ENCODE measurements at regions not wholly inside any gene's neighbourhood (a gene's known extent, or its start where the extent isn't known, plus 50 kb on each side); places are given as distances from the start of the nearest gene placed in this dataset.

GRCh38 chr3:182385356-182385755, 407.9 kb upstream of the ATP11B start:
- H3K27ac ChIP-seq (ENCODE audit: insufficient read depth in 1 of 2, low read depth in 1 of 2, low read length in 2 of 2, poor library complexity in 1 of 2, severe bottlenecking in 2 of 2), result no peak overlapping the region
- 100% methylated on average over 1 of the region's 2 CpGs for WGBS (ENCODE audit: insufficient coverage)
- POLR2A ChIA-PET, result no interaction called here
- H3K36me3 ChIP-seq (ENCODE audit: control insufficient read depth in 4 of 4, insufficient read depth in 4 of 4, low read length in 3 of 4), result no peaks in the 10 kb centered on the region
- no peak overlapping the region for H3K4me3 ChIP-seq (ENCODE audit: control insufficient read depth in 1 of 7, extremely low read depth in 1 of 7, insufficient read depth in 4 of 7, low read depth in 2 of 7, low read length in 6 of 7)
- no peaks in the 10 kb centered on the region for H3K9me3 ChIP-seq (ENCODE audit: control extremely low read depth in 1 of 5, control insufficient read depth in 4 of 5, insufficient read depth in 2 of 5, low read depth in 1 of 5, low read length in 4 of 5)
- DNase-seq, result no peak
- CTCF ChIA-PET, result no interaction called here
- H3K4me1 ChIP-seq (ENCODE audit: control extremely low read depth in 1 of 4, control insufficient read depth in 4 of 4, insufficient read depth in 4 of 4, low read length in 3 of 4), result peaks cover 0 to 10% (median 8%) of the 10 kb centered on the region in 4 experiments
- H3K27me3 ChIP-seq (replicated peaks in 2 of 5; ENCODE audit: control insufficient read depth in 4 of 5, insufficient read depth in 5 of 5, low read length in 4 of 5), result no peaks in the 10 kb centered on the region

DNA sequence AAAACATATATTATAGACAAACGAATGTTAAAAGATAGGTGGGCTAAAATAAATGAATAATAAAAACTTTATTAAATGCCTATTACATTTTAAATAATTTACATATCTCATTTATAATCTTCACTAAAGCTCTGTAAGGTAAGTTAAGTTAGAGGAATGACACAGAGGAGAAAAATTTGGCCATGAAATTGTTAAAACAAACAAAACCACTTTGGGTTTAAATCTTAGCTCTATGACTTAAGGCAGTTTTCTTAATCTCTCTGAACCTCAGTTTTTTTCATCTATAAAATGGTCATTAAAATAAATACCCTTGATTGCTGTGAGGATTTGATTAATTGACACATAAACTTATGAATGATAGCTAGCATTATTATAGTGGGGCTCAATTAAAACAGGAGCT, 404.8 kb upstream of the ATP11B start:
- WGBS (ENCODE audit: insufficient coverage), result no CpG with 5 or more reads among the region's 1 CpG
- ChIA-PET POLR2A (no interaction called here), CTCF (no interaction called here)
- Histone ChIP-seq H3K9me3 (ENCODE audit: control extremely low read depth in 1 of 5, control insufficient read depth in 4 of 5, insufficient read depth in 2 of 5, low read depth in 1 of 5, low read length in 4 of 5) (no peaks in the 10 kb centered on the region), H3K36me3 (ENCODE audit: control insufficient read depth in 4 of 4, insufficient read depth in 4 of 4, low read length in 3 of 4) (no peaks in the 10 kb centered on the region), H3K4me3 (ENCODE audit: control insufficient read depth in 1 of 7, extremely low read depth in 1 of 7, insufficient read depth in 4 of 7, low read depth in 2 of 7, low read length in 6 of 7) (no peak overlapping the region), H3K27me3 (replicated peaks in 2 of 5; ENCODE audit: control insufficient read depth in 4 of 5, insufficient read depth in 5 of 5, low read length in 4 of 5) (no peaks in the 10 kb centered on the region), H3K27ac (ENCODE audit: insufficient read depth in 1 of 2, low read depth in 1 of 2, low read length in 2 of 2, poor library complexity in 1 of 2, severe bottlenecking in 2 of 2) (no peak overlapping the region), H3K4me1 (ENCODE audit: control extremely low read depth in 1 of 4, control insufficient read depth in 4 of 4, insufficient read depth in 4 of 4, low read length in 3 of 4) (peaks cover 0 to 8% (median 7%) of the 10 kb centered on the region in 4 experiments)
- DNase-seq, result no peak

DNA sequence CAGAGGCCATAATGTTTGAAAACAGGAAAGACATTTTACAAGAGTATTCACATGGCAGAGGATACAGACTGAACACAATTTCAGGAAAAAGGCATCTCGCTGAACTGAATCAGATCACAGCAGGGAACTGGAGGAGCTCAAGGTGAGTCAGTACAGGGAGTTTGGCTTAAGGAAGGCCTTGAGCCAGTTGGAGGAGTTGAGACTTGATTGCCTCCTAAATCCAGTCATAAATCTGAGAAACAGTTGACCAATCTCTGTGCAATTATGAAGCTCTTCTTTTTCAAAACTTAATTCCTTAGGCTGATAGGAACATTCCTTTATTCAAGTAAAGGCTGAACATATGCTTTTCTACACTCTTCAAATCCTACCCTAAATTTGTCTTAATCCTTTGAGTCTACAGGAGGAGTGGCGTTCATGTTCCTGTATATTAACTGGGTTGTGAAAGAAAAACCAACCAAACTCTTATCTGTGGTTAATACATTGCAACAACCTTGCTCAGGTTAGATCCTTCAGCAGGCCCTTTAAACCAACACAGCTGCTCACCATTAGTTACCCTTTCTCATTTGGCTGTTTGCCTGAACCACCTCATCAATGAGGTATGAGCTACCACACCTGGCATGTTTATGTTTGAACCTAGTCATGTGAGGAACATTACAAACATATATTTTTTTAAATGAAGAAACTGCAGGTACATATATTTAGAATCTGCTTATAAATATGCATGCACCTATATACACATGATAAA, 404.1 kb upstream of the ATP11B start:
- Histone ChIP-seq H3K36me3 (ENCODE audit: control insufficient read depth in 4 of 4, insufficient read depth in 4 of 4, low read length in 3 of 4) (no peaks in the 10 kb centered on the region), H3K27me3 (replicated peaks in 2 of 5; ENCODE audit: control insufficient read depth in 4 of 5, insufficient read depth in 5 of 5, low read length in 4 of 5) (no peaks in the 10 kb centered on the region), H3K27ac (ENCODE audit: insufficient read depth in 1 of 2, low read depth in 1 of 2, low read length in 2 of 2, poor library complexity in 1 of 2, severe bottlenecking in 2 of 2) (no peak overlapping the region), H3K4me3 (ENCODE audit: control insufficient read depth in 1 of 7, extremely low read depth in 1 of 7, insufficient read depth in 4 of 7, low read depth in 2 of 7, low read length in 6 of 7) (no peak overlapping the region), H3K9me3 (ENCODE audit: control extremely low read depth in 1 of 5, control insufficient read depth in 4 of 5, insufficient read depth in 2 of 5, low read depth in 1 of 5, low read length in 4 of 5) (no peaks in the 10 kb centered on the region), H3K4me1 (ENCODE audit: control extremely low read depth in 1 of 4, control insufficient read depth in 4 of 4, insufficient read depth in 4 of 4, low read length in 3 of 4) (peaks cover 0 to 1% (median 1%) of the 10 kb centered on the region in 4 experiments)
- CTCF ChIA-PET, result no interaction called here
- no peak for DNase-seq
- WGBS (ENCODE audit: insufficient coverage), result 86% methylated on average over 1 of the region's 2 CpGs
- POLR2A ChIA-PET, result no interaction called here

- no peaks in the 10 kb centered on the region for H3K27me3 ChIP-seq (replicated peaks in 2 of 5; ENCODE audit: control insufficient read depth in 4 of 5, insufficient read depth in 5 of 5, low read length in 4 of 5)
- no peak overlapping the region for H3K27ac ChIP-seq (ENCODE audit: insufficient read depth in 1 of 2, low read depth in 1 of 2, low read length in 2 of 2, poor library complexity in 1 of 2, severe bottlenecking in 2 of 2)
- WGBS (ENCODE audit: insufficient coverage), result 96% methylated on average over 4 of the region's 7 CpGs
- no peak overlapping the region for H3K4me3 ChIP-seq (ENCODE audit: control insufficient read depth in 1 of 7, extremely low read depth in 1 of 7, insufficient read depth in 4 of 7, low read depth in 2 of 7, low read length in 6 of 7)
- POLR2A ChIA-PET, result no interaction called here
- no peak for DNase-seq
- CTCF ChIA-PET, result no interaction called here
- no peaks in the 10 kb centered on the region for H3K4me1 ChIP-seq (ENCODE audit: control extremely low read depth in 1 of 4, control insufficient read depth in 4 of 4, insufficient read depth in 4 of 4, low read length in 3 of 4)
- no peaks in the 10 kb centered on the region for H3K9me3 ChIP-seq (ENCODE audit: control extremely low read depth in 1 of 5, control insufficient read depth in 4 of 5, insufficient read depth in 2 of 5, low read depth in 1 of 5, low read length in 4 of 5)
- H3K36me3 ChIP-seq (ENCODE audit: control insufficient read depth in 4 of 4, insufficient read depth in 4 of 4, low read length in 3 of 4), result no peaks in the 10 kb centered on the region
These were observed 402.9 kb upstream of the ATP11B start for GRCh38 chr3:182390421-182390820.

GRCh38 chr3:182392182-182392937, 400.9 kb upstream of the ATP11B start:
- ChIA-PET POLR2A (no interaction called here), CTCF (no interaction called here)
- H3K9me3 ChIP-seq (ENCODE audit: control extremely low read depth in 1 of 5, control insufficient read depth in 4 of 5, insufficient read depth in 2 of 5, low read depth in 1 of 5, low read length in 4 of 5), result no peaks in the 10 kb centered on the region
- DNase-seq, result no peak
- 79% methylated on average over 3 of the region's 4 CpGs for WGBS (ENCODE audit: insufficient coverage)
- no peaks in the 10 kb centered on the region for H3K36me3 ChIP-seq (ENCODE audit: control insufficient read depth in 4 of 4, insufficient read depth in 4 of 4, low read length in 3 of 4)
- no peaks in the 10 kb centered on the region for H3K4me1 ChIP-seq (ENCODE audit: control extremely low read depth in 1 of 4, control insufficient read depth in 4 of 4, insufficient read depth in 4 of 4, low read length in 3 of 4)
- no peak overlapping the region for H3K4me3 ChIP-seq (ENCODE audit: control insufficient read depth in 1 of 7, extremely low read depth in 1 of 7, insufficient read depth in 4 of 7, low read depth in 2 of 7, low read length in 6 of 7)
- H3K27me3 ChIP-seq (replicated peaks in 2 of 5; ENCODE audit: control insufficient read depth in 4 of 5, insufficient read depth in 5 of 5, low read length in 4 of 5), result no peaks in the 10 kb centered on the region
- no peak overlapping the region for H3K27ac ChIP-seq (ENCODE audit: insufficient read depth in 1 of 2, low read depth in 1 of 2, low read length in 2 of 2, poor library complexity in 1 of 2, severe bottlenecking in 2 of 2)

DNA sequence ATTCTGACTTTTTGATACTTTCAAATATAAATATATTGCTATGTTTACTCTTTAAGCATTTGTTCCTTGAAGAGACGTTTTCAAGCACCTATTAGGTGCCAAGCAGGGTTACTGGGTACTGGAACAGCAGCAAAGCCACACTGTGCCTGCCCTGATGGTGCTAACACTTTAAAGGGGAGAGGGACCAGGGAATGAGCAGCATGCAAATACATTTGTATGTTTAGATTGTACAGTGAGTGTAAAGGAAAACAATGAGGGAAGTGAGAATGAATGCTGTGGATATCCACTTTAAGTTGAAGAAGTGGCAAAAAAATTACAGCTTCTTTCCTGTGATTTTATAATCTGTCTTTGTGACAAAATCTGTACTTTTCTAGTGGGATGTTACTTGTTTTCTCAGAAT, 400.2 kb upstream of the ATP11B start:
- no CpG with 5 or more reads among the region's 1 CpG for WGBS (ENCODE audit: insufficient coverage)
- DNase-seq, result no peak
- CTCF ChIA-PET, result no interaction called here
- Histone ChIP-seq H3K27me3 (replicated peaks in 2 of 5; ENCODE audit: control insufficient read depth in 4 of 5, insufficient read depth in 5 of 5, low read length in 4 of 5) (no peaks in the 10 kb centered on the region), H3K4me1 (ENCODE audit: control extremely low read depth in 1 of 4, control insufficient read depth in 4 of 4, insufficient read depth in 4 of 4, low read length in 3 of 4) (no peaks in the 10 kb centered on the region), H3K27ac (ENCODE audit: insufficient read depth in 1 of 2, low read depth in 1 of 2, low read length in 2 of 2, poor library complexity in 1 of 2, severe bottlenecking in 2 of 2) (no peak overlapping the region), H3K9me3 (ENCODE audit: control extremely low read depth in 1 of 5, control insufficient read depth in 4 of 5, insufficient read depth in 2 of 5, low read depth in 1 of 5, low read length in 4 of 5) (no peaks in the 10 kb centered on the region), H3K4me3 (ENCODE audit: control insufficient read depth in 1 of 7, extremely low read depth in 1 of 7, insufficient read depth in 4 of 7, low read depth in 2 of 7, low read length in 6 of 7) (no peak overlapping the region), H3K36me3 (ENCODE audit: control insufficient read depth in 4 of 4, insufficient read depth in 4 of 4, low read length in 3 of 4) (no peaks in the 10 kb centered on the region)
- POLR2A ChIA-PET, result no interaction called here

DNA sequence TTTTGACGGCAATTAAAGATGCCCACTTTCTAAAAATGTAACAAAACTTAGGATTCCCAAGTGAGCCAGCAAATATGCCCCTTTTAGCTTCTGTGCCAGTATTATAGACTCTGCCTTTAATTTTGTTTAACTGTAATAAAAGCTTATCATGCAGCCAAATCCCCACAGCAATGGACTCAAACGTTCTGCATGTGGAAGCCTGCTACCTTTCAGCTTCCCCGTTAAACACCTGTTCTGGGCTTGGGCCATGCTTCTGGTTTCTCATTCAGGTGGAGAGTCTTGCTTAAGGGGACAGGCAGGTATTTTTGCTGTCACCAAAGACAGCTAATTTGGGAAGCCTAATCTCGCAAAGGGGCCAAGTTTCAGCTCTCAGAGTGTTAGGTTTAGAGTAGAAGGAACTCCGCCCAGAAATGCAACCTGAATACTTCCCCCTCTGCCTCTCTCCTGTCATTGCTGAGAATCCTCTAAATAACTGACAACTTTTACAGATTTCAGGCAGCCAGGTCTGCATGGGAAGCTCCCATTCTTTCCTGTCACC, 399.4 kb upstream of the ATP11B start:
- H3K9me3 ChIP-seq (ENCODE audit: control extremely low read depth in 1 of 5, control insufficient read depth in 4 of 5, insufficient read depth in 2 of 5, low read depth in 1 of 5, low read length in 4 of 5), result no peaks in the 10 kb centered on the region
- no peaks in the 10 kb centered on the region for H3K36me3 ChIP-seq (ENCODE audit: control insufficient read depth in 4 of 4, insufficient read depth in 4 of 4, low read length in 3 of 4)
- no peak overlapping the region for H3K27ac ChIP-seq (ENCODE audit: insufficient read depth in 1 of 2, low read depth in 1 of 2, low read length in 2 of 2, poor library complexity in 1 of 2, severe bottlenecking in 2 of 2)
- H3K27me3 ChIP-seq (replicated peaks in 2 of 5; ENCODE audit: control insufficient read depth in 4 of 5, insufficient read depth in 5 of 5, low read length in 4 of 5), result no peaks in the 10 kb centered on the region
- WGBS (ENCODE audit: insufficient coverage), result 82% methylated on average over 5 of the region's 5 CpGs
- ChIA-PET CTCF (no interaction called here), POLR2A (no interaction called here)
- no peaks in the 10 kb centered on the region for H3K4me1 ChIP-seq (ENCODE audit: control extremely low read depth in 1 of 4, control insufficient read depth in 4 of 4, insufficient read depth in 4 of 4, low read length in 3 of 4)
- no peak for DNase-seq
- no peak overlapping the region for H3K4me3 ChIP-seq (ENCODE audit: control insufficient read depth in 1 of 7, extremely low read depth in 1 of 7, insufficient read depth in 4 of 7, low read depth in 2 of 7, low read length in 6 of 7)

All from common myeloid progenitor, CD34-positive (primary cell).